ENCODE measurements at regions not wholly inside any gene's neighbourhood (a gene's known extent, or its start where the extent isn't known, plus 50 kb on each side); places are given as distances from the start of the nearest gene placed in this dataset.

- Histone ChIP-seq H3K27me3 (ENCODE audit: insufficient read depth) (no peaks in the 10 kb centered on the region), H3K9me2 (ENCODE audit: insufficient read depth) (0 out of 2 replicates have a peak, but pooled peaks cover 10% of the 10 kb centered on the region), H3K4me2 (no peak overlapping the region), H3K4me3 (no peak overlapping the region), H2AFZ (no peak overlapping the region), H3K4me1 (ENCODE audit: insufficient read depth) (no peaks in the 10 kb centered on the region), H3K79me2 (replicated peaks; ENCODE audit: insufficient read depth) (no peaks in the 10 kb centered on the region), H3F3A (replicated peaks; ENCODE audit: low read depth) (no peaks in the 10 kb centered on the region), H4K20me1 (replicated peaks; ENCODE audit: insufficient read depth) (no peaks in the 10 kb centered on the region), H3K36me3 (ENCODE audit: insufficient read depth) (no peaks in the 10 kb centered on the region), H3K27ac (ENCODE audit: low read depth) (no peak overlapping the region)
- Mint-ChIP-seq H3K36me3 (ENCODE audit: low read depth) (no peaks in the 10 kb centered on the region), H3K4me3 (no peak overlapping the region), H3K9me3 (no peaks in the 10 kb centered on the region), H3K4me1 (peaks cover 6% of the 10 kb centered on the region), H3K27ac (no peak overlapping the region), H3K27me3 (ENCODE audit: insufficient read depth, low read depth, poor library complexity) (peaks cover 2% of the 10 kb centered on the region)
- no peak for TF ChIP-seq CREB1 (CRISPR knock-in tag; IDR thresholded peaks at IDR 0.05; ENCODE audit: low read depth)
- TF ChIP-seq POLR2AphosphoS5 (IDR thresholded peaks at IDR 0.05; ENCODE audit: low read depth), result no peak
- TF ChIP-seq ZNF462 (CRISPR knock-in tag; IDR thresholded peaks at IDR 0.05), result no peak
- TF ChIP-seq ETS1 (IDR thresholded peaks at IDR 0.05), result no peak
- TF ChIP-seq JUNB (IDR thresholded peaks at IDR 0.05; ENCODE audit: unreplicated experiment), result no peak
- DNase-seq (ENCODE audit: low spot score) (no peak), ATAC-seq (no peak)
These were observed 550.0 kb downstream of the REEP3 start for GRCh38 chr10:64071218-64071617.

GRCh38 chr10:64075604-64076003 lies 554.4 kb downstream of the REEP3 start:
- Mint-ChIP-seq H3K27me3 (ENCODE audit: insufficient read depth, low read depth, poor library complexity) (no peaks in the 10 kb centered on the region), H3K4me1 (no peaks in the 10 kb centered on the region), H3K9me3 (no peaks in the 10 kb centered on the region), H3K36me3 (ENCODE audit: low read depth) (no peaks in the 10 kb centered on the region), H3K27ac (no peak overlapping the region), H3K4me3 (no peak overlapping the region)
- Histone ChIP-seq H3K9me2 (ENCODE audit: insufficient read depth) (0 out of 2 replicates have a peak, but pooled peaks cover 2% of the 10 kb centered on the region), H3K4me3 (no peak overlapping the region), H3F3A (replicated peaks; ENCODE audit: low read depth) (no peaks in the 10 kb centered on the region), H3K36me3 (ENCODE audit: insufficient read depth) (no peaks in the 10 kb centered on the region), H3K79me2 (replicated peaks; ENCODE audit: insufficient read depth) (no peaks in the 10 kb centered on the region), H3K4me1 (ENCODE audit: insufficient read depth) (no peaks in the 10 kb centered on the region), H3K27me3 (ENCODE audit: insufficient read depth) (no peaks in the 10 kb centered on the region), H2AFZ (0 out of 2 replicates have a peak overlapping the region, but pooled peaks have one; percentile 64), H3K4me2 (no peak overlapping the region), H3K27ac (ENCODE audit: low read depth) (no peak overlapping the region), H4K20me1 (replicated peaks; ENCODE audit: insufficient read depth) (no peaks in the 10 kb centered on the region)
- DNase-seq (ENCODE audit: low spot score), result no peak
- no peak for ATAC-seq
- no peak for TF ChIP-seq CREB1 (CRISPR knock-in tag; IDR thresholded peaks at IDR 0.05; ENCODE audit: low read depth)
- no peak for TF ChIP-seq EZH2phosphoT487 (IDR thresholded peaks at IDR 0.05; ENCODE audit: unreplicated experiment)
- TF ChIP-seq CTCF (conservative IDR thresholded peaks at IDR 0.05; ENCODE audit: low read depth in 2 of 2), result no peak
- no peak for TF ChIP-seq STAT1 (IDR thresholded peaks at IDR 0.05; ENCODE audit: unreplicated experiment)
- no peak for TF ChIP-seq REST (IDR thresholded peaks at IDR 0.05; ENCODE audit: unreplicated experiment)
- no peak for TF ChIP-seq POLR2AphosphoS5 (IDR thresholded peaks at IDR 0.05; ENCODE audit: low read depth)
